Activated T-cell treated with anti-CD3 and anti-CD28 coated beads, Interleukin-2, amount 50 U/mL, for 48 hours (primary cell): ENCODE measurements at regions not wholly inside any gene's neighbourhood (a gene's known extent, or its start where the extent isn't known, plus 50 kb on each side); places are given as distances from the start of the nearest gene placed in this dataset.

Experiments
- DNase-seq, 2 experiments: peaks; one replicate each; pipeline ENCODE4 v3.0.0-alpha.2; 2020

GRCh38 chr10:78899996-78900714, 168.6 kb upstream of the ZMIZ1 start:
- DNase-seq: peak in 1 of 2 experiments; percentile 6

- DNase-seq: no peak
Observed at GRCh38 chr10:78900715-78901430, 167.9 kb upstream of the ZMIZ1 start.

GRCh38 chr10:78901694-78902093, 167.1 kb upstream of the ZMIZ1 start:
- DNase-seq: no peak

DNA sequence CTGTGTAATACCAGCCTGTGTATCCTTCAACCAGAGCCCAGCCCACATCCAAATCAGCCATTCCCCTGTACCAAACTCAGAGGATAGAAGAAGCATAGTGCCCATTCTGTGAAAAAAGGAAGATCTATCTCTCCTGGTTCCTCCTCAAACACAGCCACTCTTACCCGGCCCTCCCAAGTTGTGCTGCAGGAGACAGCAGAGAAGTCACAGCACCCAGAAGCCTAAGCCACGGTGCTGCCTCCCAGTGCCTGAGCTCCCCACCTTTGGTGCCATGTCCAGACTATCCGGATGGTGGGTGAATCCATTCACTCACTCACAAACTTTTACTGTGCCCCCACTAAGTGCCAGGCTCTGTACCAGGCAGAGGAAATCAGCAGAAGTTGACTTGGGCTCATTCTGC, 166.0 kb upstream of the ZMIZ1 start:
- no peak for DNase-seq

DNA sequence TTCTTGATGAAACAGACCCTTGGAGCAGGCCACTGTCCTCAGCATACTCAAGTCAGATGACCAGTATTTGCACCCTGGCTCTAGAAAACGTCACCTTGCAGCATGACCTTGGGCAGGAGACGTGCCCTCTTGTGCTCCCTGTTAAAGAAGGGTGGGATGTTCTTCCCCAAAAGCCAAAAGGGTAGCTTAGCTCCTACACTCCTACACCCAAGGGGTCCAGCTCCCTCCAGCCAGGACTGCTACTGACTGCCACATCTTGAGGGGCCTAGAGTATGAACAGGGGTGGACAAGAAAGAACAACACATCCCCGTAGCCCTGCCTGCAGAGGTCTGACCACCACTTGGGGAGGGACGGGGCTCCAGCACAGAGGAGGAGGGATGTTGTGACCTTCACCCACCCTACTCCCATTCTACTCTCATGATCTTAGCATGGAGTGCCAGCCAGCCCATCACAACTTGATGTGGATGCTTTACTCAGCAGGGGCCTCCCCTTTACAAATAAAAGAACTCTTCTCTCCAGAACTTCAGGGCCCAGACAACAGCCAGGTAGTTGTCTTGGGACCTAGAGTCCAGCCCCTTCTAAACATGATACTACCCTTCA, 165.3 kb upstream of the ZMIZ1 start:
- DNase-seq: peak; percentile 1 to 10

GRCh38 chr10:78904196-78904595, 164.6 kb upstream of the ZMIZ1 start:
- no peak for DNase-seq

DNA sequence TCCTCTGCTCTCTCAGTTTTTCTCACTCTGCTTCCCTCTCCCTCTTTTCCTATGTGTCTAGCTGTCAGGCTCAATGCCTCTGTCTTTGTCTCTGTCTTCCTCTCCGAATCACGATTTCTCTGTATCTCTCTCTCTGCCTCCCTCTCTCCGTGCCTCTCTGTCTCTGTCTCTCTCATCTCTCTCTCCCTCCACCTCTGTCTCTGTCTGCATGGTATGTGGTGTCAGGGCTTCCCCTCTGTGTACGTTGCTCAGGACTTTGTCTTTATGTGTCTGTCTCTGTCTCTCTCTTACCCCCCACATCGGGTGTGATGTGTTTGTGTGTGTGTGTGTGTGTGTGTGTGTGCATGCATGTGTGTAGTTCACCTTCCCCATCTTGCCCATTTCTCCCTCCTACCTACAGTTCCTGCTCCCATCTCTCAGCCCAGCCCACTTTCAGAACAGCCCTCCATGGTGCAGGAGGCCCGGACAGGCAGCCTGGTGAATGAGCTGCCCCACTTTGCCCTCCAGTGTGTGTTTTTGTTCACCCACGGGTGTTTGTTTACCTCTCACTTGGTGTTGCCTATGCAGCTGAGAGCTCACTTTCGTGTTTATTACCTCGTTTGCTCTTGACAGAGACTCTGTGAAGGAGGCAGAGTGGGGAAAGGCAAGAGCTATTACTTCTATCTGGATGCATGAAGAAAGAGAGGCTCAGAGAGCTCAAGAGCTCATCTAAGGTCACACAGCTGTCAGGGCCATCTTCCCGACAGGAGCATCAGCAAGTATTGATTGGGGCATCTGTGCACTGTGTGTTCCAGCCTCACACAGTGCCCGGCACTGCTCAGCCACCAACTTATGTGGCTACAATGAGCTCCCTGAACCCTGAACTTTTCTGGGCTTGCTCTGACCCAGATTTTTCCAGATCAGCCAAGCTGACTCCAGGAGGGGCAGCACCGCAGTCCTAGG, 163.5 kb upstream of the ZMIZ1 start:
- no peak for DNase-seq

DNA sequence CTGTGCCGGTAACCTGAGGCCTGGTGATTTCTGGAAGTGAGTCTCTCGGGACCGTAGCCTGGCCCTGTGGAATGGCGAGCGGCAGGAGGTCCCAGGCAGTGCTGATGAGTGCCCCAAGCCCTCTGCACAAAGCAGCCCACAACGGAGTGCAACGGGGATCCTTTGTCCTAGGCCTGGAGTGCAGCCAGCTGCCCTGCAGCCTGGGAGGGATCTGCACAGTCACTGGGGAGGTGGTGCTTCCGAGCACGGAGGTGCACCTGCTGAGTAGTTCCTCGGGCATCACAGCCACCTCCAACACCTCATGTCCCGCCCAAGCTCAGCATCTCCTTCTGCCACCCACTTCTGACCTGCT, 162.8 kb upstream of the ZMIZ1 start:
- no peak for DNase-seq

DNA sequence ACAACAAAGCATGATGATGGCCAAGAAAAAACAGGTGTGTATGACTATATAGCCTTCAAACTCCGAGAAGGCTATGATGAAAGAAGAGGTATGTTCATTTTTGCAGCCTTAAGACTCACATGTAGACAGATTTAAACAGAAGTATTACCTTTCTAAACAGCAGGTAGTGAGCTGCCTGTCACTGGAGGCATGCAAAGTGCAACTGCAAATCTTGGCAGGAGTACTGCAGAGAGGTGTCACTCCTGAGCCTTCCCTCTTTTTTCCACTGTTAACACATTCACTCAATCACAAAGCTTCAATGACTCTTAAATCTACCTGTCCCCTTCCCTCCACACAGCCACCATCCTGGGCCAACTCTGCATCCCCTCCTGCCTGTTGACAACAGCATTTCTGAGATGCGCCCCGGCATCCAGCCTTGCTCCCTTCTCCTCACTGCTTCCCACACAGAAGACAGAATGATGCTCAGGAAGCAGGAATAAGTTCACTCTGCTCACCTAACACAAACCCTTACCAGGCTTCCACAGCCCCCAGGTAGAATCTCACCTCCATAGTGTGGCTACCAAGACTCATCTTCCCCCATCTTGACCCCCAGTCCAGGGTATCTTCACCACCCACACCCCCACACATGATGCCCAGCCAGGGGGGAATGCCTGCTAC, 161.9 kb upstream of the ZMIZ1 start:
- no peak for DNase-seq

- DNase-seq: no peak
Observed at GRCh38 chr10:78907551-78908211, 161.1 kb upstream of the ZMIZ1 start.

- DNase-seq: no peak
Observed at GRCh38 chr10:78909221-78909620, 159.5 kb upstream of the ZMIZ1 start.

- no peak for DNase-seq
Observed at GRCh38 chr10:78910021-78910420, 158.7 kb upstream of the ZMIZ1 start.

DNA sequence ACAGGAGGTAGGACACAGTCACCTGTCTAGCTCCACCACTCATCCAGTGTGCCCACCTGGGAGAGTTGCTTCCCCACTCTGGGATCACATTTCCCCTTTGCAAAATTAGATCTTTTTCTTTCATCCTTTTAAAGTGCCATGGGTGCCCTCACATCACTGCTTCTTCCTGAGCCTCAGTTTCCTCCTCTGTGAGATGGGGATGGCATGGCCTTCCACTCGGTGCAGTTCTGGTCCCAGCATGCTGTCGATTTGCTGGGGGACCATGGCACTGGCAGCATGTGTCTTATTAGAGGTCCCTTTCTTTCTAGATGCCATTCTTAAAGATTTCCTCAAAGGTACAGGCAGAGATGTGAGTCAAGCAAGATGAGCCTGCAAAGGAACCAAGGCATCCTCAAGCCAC, 158.3 kb upstream of the ZMIZ1 start:
- no peak for DNase-seq

GRCh38 chr10:78910886-78911285, 157.9 kb upstream of the ZMIZ1 start:
- DNase-seq: no peak

GRCh38 chr10:78911533-78912340, 157.0 kb upstream of the ZMIZ1 start:
- no peak for DNase-seq

DNA sequence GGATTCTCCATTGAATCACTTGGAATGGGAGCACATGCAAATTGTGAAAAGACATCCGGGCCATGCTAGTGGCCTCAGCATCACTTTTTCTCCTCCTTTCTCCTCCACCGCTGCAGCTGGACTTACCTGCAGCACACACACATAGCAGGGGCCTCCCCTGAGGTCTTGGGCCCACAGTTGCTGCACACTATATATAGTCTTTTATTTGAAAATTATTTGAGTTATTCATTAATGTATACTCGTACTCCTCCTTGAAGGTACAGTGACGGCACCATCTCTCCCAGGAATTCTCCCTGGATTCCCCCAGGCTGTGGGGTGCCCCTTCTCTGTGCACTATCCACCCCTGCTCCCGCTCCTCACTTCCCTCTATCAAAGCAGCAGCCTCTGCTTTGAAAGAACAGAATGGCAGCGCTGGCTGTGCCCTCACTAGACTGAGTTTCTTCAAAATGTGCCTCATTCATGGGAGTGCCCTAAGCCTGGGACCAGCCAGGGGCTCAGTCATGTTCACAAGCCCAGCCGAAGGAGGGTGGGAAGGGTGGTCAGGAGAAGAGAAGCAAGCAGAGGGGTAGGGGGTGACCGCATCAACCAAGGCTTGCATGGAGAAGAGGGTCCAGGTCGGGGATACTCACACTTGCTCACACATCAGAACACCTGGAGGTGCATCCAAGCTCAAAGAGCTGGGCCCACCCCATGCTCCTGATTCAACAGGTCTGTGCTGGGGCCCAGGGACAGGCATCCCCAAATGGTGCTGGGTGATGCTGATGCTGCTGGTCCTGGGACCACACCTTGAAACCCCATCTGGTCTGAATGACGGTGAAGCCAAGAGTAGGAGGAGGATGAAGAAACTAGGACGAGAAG, 156.2 kb upstream of the ZMIZ1 start:
- DNase-seq: no peak

DNA sequence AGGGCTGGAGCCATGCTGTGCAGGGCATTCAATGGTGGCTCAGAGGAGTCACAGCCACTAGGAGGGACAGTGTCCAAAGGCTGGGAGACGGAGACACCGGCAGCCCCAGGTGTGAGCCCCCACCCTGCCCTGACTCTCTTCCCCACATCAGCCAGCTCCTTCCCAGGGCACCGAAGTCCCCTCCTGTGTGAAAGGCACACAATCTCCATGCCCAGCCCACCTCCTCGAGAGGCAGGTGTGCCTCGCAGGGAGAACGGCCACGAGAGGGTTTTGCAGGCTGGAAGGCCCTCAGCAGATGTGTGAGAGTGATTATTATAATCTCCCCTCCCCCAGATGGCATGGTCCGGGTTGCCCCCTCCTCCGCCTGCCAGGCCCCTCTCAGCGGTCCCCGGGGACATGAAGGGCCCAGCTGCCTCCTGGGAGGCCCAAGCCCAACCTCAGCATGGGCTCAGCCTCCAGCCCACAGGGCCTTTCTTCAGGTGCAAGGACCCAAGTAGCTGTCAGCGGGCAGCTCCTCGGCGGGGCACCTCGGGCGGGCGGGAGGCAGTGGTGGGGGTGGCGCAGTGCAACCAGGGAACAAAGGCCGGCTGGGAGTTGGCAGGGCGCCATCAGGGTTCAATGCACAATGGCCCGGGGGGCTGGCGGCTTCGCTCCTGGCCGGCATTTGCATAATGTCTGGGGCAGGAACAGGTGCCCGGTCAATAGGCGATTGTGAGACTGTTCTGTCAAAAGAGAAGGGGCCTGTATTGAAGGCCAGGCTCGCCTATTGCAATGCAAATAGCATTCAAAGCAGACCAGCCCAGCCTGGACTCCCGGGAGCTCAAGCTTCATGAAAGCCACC, 155.3 kb upstream of the ZMIZ1 start:
- DNase-seq: no peak

DNA sequence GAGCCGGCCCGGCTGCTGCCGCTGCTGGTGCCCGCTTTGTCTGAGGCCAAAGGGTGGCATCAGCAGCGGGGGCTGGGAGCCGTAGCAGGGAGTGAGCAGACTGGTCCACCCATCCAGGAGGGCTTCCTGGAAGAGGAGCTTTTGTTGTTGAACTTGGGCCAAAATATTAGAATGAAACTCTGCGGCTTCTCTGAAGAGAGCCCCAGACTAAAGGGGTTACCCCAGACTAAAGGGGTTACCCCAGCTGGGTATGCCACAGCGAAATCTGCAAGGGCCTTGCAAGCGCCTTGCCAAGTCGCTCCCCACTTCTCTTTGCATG, 154.7 kb upstream of the ZMIZ1 start:
- DNase-seq: no peak

GRCh38 chr10:78914502-78915189, 154.1 kb upstream of the ZMIZ1 start:
- DNase-seq: no peak
